SU-DHL-6 (cell line): ENCODE measurements at regions not wholly inside any gene's neighbourhood (a gene's known extent, or its start where the extent isn't known, plus 50 kb on each side); places are given as distances from the start of the nearest gene placed in this dataset.

Source experiments
- H2AFZ ChIP-seq: fragments of 200-600 bp; sonication (generic); 2 replicates; pipeline ENCODE4 v1.6.1; 2014; ENCODE audit warnings: low read depth, mild to moderate bottlenecking, moderate library complexity, mixed read lengths, antibody characterized with exemption, low read length; ENCODE audit not compliant: severe bottlenecking
- H3F3A ChIP-seq: fragments of 200-600 bp; shearing (Covaris generic); 2 replicates; pipeline ENCODE4 v1.6.0; 2016; ENCODE audit warnings: antibody characterized with exemption, mild to moderate bottlenecking; ENCODE audit not compliant: insufficient read depth
- H3K27ac ChIP-seq: fragments of 200-600 bp; sonication (generic); 2 replicates; pipeline ENCODE4 v1.5.1; 2016; ENCODE audit warnings: low read depth, mild to moderate bottlenecking, low read length, moderate library complexity, mixed read lengths
- H3K27me3 ChIP-seq: fragments of 200-600 bp; sonication (generic), shearing (Covaris generic); 2 replicates; pipeline ENCODE4 v1.6.0; 2014; ENCODE audit warnings: mild to moderate bottlenecking, low read length
- H3K36me3 ChIP-seq: fragments of 200-600 bp; sonication (generic); 2 replicates; pipeline ENCODE4 v1.6.1; 2014; ENCODE audit warnings: mild to moderate bottlenecking, low read length, mixed read lengths
- H3K4me2 ChIP-seq: fragments of 300-600, 200-600 bp; shearing (Covaris generic), sonication (generic); 2 replicates; pipeline ENCODE4 v1.6.0; 2014; ENCODE audit warnings: low read length, low read depth, mild to moderate bottlenecking; ENCODE audit not compliant: poor library complexity, severe bottlenecking
- H3K4me3 ChIP-seq: fragments of 200-600 bp; sonication (generic); 2 replicates; pipeline ENCODE4 v1.5.1; 2014; ENCODE audit warnings: antibody characterized with exemption, low read length, mild to moderate bottlenecking, mixed read lengths; ENCODE audit not compliant: insufficient read depth, poor library complexity, severe bottlenecking
- H3K79me2 ChIP-seq: fragments of 200-600 bp; sonication (generic); 2 replicates; pipeline ENCODE4 v1.6.1; 2014; ENCODE audit warnings: mild to moderate bottlenecking, low read length, moderate library complexity; ENCODE audit not compliant: insufficient read depth
- H3K9ac ChIP-seq: fragments of 200-600 bp; sonication (generic); 2 replicates; pipeline ENCODE4 v1.7.0; 2014; ENCODE audit warnings: mild to moderate bottlenecking, low read length
- H3K9me2 ChIP-seq: fragments of 200-600 bp; sonication (generic); replicated peaks from 2 replicates; pipeline ENCODE4 v1.6.1; 2014; ENCODE audit warnings: low read length; ENCODE audit not compliant: insufficient read depth
- H3K9me3 ChIP-seq: fragments of 200-600 bp; sonication (generic); 2 replicates; pipeline ENCODE4 v1.6.1; 2014; ENCODE audit warnings: low read length, mixed read lengths; ENCODE audit not compliant: insufficient read depth
- H4K20me1 ChIP-seq: fragments of 200-600 bp; sonication (generic); 2 replicates; pipeline ENCODE4 v1.6.1; 2014; ENCODE audit warnings: low read depth, mild to moderate bottlenecking, antibody characterized with exemption, low read length, moderate library complexity, mixed read lengths
- CTCF ChIP-seq: fragments of 200-600 bp; sonication (generic); IDR thresholded peaks from one replicate; pipeline ENCODE4 v1.5.1; 2017; ENCODE audit warnings: antibody characterized with exemption, mild to moderate bottlenecking, low read length, moderate library complexity; ENCODE audit not compliant: insufficient read depth, poor library complexity, severe bottlenecking
- EZH2phosphoT487 ChIP-seq: fragments of 200-600 bp; sonication (generic), shearing (Covaris generic); conservative IDR thresholded peaks from 2 replicates; pipeline ENCODE4 v1.6.1; 2018; ENCODE audit warnings: mild to moderate bottlenecking, antibody characterized with exemption, low read length, moderate library complexity, mixed read lengths

GRCh38 chr5:61910771-61911170 lies 395.2 kb upstream of the KIF2A start:
- Histone ChIP-seq H3K36me3 (no peaks in the 10 kb centered on the region), H3K27me3 (no peaks in the 10 kb centered on the region), H3F3A (no peaks in the 10 kb centered on the region), H3K9me3 (no peaks in the 10 kb centered on the region), H3K9ac (no peak overlapping the region), H3K27ac (no peak overlapping the region), H3K4me2 (no peak overlapping the region), H4K20me1 (no peaks in the 10 kb centered on the region), H3K79me2 (no peaks in the 10 kb centered on the region), H3K4me3 (no peak overlapping the region), H2AFZ (no peak overlapping the region), H3K9me2 (no peaks in the 10 kb centered on the region)
- TF ChIP-seq CTCF (no peak), EZH2phosphoT487 (no peak)

- no peaks in the 10 kb centered on the region for H4K20me1 ChIP-seq
- no peaks in the 10 kb centered on the region for H3F3A ChIP-seq
- H3K4me2 ChIP-seq = no peak overlapping the region
- H2AFZ ChIP-seq = no peak overlapping the region
- H3K9me3 ChIP-seq = no peaks in the 10 kb centered on the region
- H3K27ac ChIP-seq = no peak overlapping the region
- no peaks in the 10 kb centered on the region for H3K36me3 ChIP-seq
- no peaks in the 10 kb centered on the region for H3K27me3 ChIP-seq
- no peaks in the 10 kb centered on the region for H3K9me2 ChIP-seq
- H3K79me2 ChIP-seq = no peaks in the 10 kb centered on the region
- TF ChIP-seq EZH2phosphoT487 (no peak), CTCF (no peak)
- no peak overlapping the region for H3K9ac ChIP-seq
- no peak overlapping the region for H3K4me3 ChIP-seq
Observed at GRCh38 chr5:61912559-61912958, 393.4 kb upstream of the KIF2A start.

GRCh38 chr5:61915646-61916045 lies 390.4 kb upstream of the KIF2A start:
- Histone ChIP-seq H3K4me3 (no peak overlapping the region), H3K27ac (no peak overlapping the region), H3K36me3 (no peaks in the 10 kb centered on the region), H3K27me3 (no peaks in the 10 kb centered on the region), H3K9me2 (no peaks in the 10 kb centered on the region), H3K9me3 (no peaks in the 10 kb centered on the region), H3F3A (no peaks in the 10 kb centered on the region), H4K20me1 (no peaks in the 10 kb centered on the region), H3K9ac (no peak overlapping the region), H3K4me2 (no peak overlapping the region), H3K79me2 (no peaks in the 10 kb centered on the region), H2AFZ (no peak overlapping the region)
- no peak for TF ChIP-seq CTCF
- TF ChIP-seq EZH2phosphoT487 = no peak
